Stimulated activated CD4-positive, alpha-beta T cell treated with anti-CD3 and anti-CD28 coated beads, Interleukin-4, amount 100 ng/mL, for 1 hour (primary cell): ENCODE measurements at regions not wholly inside any gene's neighbourhood (a gene's known extent, or its start where the extent isn't known, plus 50 kb on each side); places are given as distances from the start of the nearest gene placed in this dataset.
"Not testable (repeated sequence)": the region's sequence is repeated elsewhere in the genome, so short reads cannot be mapped to it uniquely, and the experiment has no call there.

Experiments used
- DNase-seq: peaks from one replicate; pipeline ENCODE4 v3.0.0-alpha.2; 2020

DNA sequence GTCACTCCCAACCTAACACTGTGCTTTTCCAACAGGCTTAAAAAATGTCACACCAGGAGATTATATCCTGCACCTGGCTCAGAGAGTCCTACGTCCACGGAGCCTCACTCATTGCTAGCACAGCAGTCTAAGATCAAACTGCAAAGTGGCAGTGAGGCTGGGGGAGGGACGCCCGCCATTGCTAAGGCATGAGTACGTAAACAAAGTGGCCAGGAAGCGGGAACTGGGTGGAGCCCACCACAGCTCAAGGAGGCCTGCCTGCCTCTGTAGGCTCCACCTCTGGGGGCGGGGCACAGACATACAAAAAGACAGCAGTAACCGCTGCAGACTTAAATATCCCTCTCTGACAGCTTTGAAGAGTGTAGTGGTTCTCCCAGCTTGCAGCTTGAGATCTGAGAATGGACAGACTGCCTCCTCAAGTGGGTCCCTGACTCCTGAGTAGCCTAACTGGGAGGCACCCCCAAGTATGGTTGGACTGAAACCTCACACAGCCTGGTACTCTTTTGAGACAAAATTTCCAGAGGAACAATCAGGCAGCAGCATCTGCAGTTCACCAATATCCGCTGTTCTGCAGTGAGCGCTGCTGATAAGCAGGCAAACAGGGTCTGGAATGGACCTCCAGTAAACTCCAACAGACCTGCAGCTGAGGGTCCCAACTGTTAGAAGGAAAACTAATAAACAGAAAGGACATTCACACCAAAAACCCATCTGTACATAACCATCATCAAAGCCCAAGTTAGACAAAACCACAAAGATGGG is 2986.4 kb upstream of the OR11H1 start:
- not testable (repeated sequence) for DNase-seq

DNA sequence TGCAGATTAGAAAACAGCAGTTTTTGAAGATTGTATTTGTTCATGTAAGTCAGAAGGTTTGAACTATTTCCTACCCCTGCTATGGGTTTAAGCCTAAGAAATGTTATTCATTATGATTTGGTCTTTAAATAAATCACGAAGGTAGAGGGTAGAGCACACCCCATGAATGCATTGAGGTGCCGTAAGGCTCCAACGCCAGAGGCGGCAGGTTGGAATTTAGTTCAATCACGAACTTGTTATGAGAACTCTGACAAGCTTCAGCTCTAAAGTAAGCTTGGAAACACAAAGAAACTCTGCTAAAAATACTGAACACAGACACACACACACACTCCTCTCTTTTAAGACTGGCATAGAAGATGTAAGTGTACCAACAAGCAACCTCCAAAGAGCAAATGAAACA is 2974.6 kb upstream of the OR11H1 start:
- not testable (repeated sequence) for DNase-seq

DNA sequence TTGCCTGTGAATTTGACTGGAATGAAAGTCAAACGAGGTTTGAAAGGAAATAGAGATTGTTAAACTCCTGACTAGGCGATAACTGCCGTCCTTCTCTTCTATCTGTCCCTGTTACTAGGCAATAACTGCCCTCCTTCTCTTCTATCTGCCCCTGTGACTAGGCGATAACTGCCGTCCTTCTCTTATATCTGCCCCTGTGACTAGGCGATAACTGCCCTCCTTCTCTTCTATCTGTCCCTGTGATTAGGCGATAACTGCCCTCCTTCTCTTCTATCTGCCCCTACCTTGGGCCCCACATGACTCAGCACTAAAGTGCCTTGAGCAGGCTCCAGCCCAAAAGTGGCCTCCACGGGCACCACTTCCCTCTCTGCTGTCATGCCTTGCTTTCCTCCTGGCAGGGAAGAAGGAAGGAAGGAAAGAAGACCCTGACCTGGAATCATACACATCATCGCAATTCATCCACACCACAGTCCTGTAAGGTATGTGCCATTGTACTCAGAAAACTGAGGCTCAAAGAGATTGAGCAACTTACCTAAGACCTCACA is 2973.3 kb upstream of the OR11H1 start:
- not testable (repeated sequence) for DNase-seq

DNA sequence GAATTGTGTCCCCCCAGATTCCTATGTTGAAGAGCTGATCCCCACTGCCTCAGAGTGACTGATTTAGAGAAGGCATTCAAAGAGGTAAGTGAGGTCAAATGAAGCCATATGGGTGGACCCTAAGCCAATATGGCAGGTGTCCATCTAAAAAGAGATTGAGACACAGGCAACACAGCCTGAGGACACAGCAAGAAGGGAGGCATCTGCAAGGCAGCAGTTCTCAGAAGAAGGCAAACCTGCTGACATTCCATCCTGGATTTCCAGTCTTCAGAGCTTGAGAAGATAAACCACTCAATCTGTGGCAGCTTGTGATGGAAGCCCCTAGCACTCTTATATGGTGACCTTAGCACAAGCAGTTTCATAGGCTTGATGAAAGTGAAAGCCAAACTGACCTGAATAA is 2956.5 kb upstream of the OR11H1 start:
- DNase-seq, result not testable (repeated sequence)

DNA sequence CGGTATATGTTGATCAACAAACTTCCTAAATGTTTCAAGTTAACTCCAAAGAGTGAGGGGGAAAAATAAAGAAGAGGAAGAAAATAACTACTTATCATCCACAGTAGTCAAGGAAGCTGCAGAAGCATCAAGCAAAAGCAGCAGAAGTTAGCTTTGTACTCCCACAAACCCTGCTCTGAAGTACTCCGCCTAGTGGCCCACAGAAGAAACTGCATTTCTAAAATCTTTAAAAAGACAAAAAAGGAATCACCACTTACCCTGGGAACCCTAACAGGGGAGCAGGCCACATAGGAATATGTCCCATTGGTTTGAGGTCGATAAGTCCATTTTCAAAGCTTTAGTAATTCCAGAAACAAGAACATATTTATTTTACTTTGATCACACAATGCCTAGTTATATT is 2948.3 kb upstream of the OR11H1 start:
- DNase-seq, result not testable (repeated sequence)

DNA sequence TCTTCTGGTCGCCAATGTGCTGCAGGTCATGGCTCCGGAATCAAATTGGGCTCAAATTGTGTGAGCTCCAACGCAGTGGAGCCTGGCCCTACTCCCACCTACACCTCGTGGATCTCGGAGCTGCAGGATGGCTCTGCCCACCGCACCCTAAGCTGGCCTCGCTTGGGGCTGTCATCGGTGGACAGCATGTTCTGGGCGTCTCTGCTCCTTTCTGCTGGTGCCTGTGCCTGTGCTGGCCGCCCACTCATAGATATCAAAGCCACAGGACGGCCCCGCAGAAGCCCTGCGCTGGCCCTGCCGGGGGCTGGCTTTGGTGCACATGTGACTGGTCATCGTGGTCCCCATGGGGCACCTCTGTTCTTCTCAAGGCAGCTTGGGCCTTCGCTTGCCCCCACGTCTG is 2943.5 kb upstream of the OR11H1 start:
- not testable (repeated sequence) for DNase-seq

DNA sequence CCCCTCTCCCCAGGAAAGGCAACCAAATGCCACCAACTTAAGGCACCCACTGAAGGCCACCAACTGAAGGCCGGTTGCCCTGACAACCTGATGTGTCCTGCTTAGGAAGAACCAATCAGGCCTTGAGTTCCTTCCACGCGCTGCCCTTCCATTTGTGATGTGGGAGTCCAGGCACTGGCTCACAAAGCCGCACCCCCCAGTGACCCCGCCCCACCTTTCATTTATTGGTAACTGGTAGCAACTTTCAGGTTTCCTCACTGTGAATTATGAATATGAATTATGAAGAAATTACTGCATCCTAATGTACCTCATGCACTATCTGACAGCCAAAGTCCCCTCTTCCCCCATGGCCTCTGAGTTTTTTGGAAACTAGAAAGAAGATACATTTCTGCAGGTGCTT is 2943.1 kb upstream of the OR11H1 start:
- not testable (repeated sequence) for DNase-seq

DNA sequence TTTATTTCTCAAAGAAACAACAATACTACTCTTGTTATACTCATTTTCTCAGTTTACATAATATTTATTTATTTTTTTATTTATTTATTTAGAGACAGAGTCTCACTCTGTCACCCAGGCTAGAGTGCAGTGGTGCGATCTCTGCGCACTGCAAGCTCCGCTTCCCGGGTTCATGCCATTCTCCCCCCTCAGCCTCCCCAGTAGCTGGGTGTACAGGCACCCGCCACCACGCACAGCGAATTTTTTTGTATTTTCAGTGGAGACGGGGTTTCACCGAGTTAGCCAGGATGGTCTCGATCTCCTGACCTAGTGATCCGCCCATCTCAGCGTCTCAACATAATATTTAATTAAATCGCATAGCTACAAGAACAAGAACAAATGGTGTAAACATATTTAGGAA is 2932.3 kb upstream of the OR11H1 start:
- not testable (repeated sequence) for DNase-seq

DNA sequence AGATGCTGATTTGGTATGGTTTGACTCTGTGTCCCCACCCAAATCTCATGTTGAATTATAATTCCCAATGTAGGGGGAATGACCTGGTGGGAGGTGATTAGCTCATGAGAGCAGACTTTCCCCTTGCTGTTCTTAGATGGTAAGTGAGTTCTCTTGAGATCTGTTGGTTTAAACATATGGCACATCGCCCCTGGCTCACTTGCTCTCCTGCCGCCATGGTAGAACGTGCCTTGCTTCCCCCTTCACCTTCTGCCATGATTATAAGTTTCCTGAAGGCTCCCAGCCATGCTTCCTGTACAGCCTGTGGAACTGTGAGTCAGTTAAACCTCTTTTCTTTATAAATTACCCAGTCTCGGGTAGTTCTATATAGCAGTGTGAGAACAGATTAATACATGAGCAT is 2930.2 kb upstream of the OR11H1 start:
- DNase-seq, result not testable (repeated sequence)

DNA sequence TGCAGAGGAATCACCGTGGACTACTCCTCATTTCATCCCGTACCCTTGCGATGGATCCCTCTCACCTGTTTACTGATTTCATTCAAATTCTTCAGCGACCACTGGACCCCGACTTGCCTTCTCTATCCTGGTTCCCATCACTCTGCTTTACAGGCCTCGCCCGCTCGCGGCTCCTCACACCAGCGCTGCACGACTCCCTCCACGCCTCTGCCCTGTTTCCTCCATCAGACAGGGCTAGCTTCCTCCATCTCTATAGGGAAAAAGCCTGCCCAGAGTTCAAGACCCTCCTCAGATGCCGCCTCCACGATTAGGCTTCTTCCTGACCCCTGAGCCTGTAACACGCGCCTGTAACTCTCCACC is 2926.5 kb upstream of the OR11H1 start:
- not testable (repeated sequence) for DNase-seq

DNA sequence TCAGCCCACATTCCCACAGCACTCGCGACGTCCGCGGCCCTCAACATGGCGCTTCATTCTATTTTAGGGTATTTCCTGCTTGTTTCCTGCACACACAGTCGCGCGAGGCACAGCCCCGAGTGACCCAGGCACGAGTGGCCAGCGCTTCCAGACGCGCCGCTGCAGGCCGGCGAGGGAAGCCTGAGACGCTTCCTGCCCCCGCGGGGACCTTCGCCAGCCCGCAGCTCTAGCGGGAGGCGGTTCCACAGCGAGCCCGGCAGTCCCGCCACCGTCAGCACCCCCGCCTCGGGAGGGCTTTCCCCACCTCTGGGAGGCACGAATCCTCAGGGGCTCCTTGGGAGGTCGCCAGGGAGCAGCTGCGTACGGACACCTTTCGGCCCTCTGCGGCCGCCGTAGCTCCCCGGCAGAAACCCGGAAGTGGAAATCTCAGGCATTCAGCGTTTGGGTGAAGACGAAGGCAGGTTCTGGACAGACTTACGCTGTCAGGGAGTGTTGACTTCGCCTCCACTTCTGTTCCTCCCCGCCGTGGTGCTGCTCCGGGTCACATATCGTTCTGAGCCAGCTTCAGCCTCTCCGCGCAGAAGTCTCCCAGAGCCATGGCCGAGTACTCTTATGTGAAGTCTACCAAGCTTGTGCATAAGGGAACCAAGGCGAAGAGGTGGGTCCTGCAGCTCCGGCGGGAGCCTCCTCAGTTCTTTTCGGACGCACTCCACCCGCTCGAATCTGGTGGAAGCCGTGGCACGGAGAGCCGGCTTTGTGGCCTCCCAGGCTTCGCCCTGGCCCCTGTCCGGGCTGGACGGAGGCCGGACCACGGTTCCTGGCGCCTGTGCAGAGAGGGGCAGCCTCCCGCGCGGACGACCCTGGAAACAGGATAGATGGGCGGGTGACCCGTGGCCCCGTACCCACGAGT is 2925.9 kb upstream of the OR11H1 start:
- peak; percentile 6 for DNase-seq

DNA sequence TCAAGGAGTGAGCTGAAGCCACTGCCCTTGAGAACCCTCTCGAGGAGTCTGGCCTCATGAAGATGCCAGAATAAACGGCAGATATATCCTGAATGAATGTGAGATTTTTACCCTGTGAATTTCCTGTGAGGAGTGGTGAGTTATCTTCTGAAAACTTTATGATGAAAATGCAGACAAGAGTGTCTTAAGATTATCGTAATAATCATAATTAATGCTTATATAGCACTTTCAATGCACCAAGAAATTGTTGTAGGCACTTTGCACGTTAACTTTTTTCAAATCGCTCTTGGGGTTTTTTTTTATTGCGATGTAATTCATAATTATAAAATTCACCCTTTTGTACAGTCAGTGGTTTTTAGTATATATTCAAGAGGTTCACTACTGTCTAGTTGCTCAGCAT is 2924.6 kb upstream of the OR11H1 start:
- DNase-seq, result not testable (repeated sequence)

DNA sequence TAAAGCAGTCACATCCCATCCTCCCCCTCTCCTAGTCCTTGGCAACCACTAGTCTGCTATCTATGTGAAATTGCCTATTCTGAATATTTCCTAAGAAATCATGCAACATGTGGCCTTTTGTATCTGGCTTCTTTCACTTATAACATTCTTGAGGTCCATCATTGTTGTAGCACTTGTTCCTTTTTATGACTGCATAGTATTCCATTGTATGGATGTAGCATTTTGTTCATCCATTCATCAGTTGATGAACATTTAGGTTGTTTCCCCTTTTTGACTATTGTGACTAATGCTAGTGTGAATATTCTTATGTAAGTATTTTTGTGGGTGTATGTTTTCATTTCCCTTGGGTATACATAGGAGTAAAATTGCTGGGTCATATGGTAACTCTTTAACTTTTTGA is 2924.2 kb upstream of the OR11H1 start:
- DNase-seq, result not testable (repeated sequence)

DNA sequence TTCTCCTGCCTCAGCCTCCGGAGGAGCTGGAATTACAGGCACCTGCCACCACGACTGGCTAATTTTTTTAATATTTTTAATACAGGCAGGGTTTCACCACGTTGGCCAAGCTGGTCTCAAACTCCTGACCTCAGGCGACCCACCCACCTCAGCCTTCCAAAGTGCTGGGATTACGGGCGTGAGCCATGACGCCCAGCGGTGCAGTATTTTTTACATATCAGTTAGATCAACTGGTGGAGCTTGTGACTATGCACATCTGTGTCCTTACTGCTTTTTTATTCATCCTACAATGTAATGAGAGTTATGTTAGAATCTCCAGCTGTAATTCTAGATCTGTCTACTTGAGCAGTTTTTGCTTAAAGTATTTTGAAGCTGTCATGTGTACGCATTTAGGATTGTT is 2919.5 kb upstream of the OR11H1 start:
- DNase-seq, result not testable (repeated sequence)

DNA sequence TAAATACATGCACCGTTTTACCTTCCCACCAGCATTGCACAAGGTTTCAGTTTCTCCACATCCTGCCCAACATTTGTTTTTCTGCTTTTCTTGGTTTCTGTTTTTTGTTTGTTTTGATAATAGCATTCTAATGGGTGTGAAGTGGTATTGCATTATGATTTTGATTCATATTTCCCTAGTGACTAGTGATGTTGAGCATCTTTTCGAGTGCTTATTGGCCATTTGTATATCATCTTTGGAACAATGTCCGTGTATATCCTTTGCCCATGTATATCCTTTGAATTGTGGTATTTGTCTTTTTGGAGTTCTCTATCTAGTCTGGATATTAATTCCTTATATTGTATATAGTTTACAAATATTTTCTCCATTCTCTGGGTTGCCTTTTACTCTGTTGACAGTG is 2914.8 kb upstream of the OR11H1 start:
- no peak for DNase-seq

DNA sequence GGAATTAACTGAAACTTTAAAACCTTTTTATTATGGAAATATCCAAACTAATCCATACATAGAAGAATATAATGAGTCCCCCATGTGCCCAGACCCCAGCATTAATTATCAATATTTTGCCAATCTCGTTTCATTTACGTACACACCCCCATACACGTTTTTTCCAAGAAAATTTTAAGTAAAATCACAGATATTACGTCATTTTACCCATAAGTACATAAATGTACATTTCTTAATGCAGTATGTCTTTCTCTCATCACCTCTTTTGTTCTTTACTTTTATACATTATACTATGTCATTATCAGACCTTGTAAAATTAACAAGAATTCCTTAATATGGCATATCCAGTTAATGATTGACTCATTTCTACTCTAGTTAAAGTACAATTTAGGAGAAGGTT is 2914.1 kb upstream of the OR11H1 start:
- DNase-seq, result not testable (repeated sequence)

DNA sequence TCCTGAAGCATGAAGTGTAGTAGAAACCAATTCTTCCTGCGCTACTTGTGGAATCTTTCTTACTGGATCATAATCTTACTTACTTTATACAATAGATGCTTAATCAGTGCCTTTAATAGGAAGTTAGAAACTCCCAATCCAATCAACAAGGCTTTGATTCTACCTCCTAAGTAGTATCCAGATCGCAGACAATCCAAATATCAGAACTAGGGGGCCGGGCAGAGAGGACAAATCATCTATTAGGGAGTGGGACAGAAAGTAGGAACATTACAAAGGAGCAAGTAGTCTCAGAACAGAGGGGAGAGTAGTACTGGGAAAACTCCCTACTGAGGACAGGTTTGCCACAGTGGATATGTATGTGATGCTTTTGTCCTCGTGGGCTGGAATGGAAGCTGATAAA is 2901.1 kb upstream of the OR11H1 start:
- not testable (repeated sequence) for DNase-seq

DNA sequence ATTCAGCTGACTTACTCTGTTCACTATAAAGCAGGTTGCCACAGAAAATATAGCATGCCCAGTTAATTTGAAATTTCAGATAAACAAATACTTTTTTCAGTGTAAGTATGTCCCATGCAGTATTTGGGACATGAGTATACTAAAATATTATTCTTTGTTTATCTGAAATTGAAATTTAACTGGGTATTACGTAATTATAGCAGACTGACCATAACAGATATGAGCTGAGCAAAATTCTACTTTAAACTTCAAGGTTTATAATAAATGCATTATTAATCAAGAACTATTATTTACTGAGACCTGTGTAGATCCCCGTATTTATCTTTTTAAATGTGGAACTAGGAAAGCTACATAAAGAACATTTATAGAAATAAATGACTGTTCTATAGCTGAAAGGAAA is 2898.2 kb upstream of the OR11H1 start:
- not testable (repeated sequence) for DNase-seq

DNA sequence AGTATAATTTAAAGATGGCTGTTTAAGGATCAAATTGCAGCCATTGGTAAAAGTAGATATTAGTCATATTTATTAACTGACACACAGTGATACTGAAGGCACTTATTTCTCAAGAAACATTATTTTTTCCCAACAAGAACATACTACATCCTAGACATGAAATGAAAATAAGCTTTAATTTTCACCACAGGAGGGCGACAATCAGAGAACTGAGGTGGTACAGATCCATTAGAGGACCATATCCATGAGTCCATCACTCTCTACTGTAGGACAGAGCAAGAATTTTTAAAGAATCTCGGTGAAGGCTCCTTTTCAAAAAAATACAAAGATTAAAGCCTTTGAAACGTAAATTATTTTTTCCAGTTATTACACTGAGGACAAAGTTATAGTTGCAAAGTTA is 2897.0 kb upstream of the OR11H1 start:
- not testable (repeated sequence) for DNase-seq

DNA sequence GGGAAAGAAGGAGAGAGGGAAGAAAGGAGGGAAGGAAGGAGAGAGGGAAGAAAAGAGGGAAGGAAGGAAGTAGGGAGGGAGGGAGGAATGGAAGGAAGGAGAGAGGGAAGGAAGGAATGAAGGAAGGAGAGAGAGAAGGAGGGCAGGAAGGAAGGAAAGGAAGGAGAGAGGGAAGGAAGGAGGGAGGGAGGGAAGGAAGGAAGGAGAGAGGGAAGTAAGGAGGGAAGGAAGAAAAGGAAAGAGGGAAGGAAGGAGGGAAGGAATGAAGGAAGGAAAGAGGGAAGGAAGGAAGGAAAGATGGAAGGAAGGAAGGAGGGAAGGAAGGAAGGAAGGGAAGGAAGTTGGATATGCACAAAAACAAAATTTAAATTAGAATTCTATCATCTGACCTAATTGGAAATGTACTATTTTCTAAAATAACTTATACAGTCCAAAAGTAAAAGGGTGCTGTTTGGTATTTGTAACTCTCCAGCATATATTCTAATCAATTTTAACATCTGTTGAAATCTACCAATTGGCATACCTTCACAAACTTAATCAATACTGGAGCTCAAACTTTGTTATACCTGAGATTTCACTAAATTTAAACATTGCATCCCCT is 2890.3 kb upstream of the OR11H1 start:
- not testable (repeated sequence) for DNase-seq

DNA sequence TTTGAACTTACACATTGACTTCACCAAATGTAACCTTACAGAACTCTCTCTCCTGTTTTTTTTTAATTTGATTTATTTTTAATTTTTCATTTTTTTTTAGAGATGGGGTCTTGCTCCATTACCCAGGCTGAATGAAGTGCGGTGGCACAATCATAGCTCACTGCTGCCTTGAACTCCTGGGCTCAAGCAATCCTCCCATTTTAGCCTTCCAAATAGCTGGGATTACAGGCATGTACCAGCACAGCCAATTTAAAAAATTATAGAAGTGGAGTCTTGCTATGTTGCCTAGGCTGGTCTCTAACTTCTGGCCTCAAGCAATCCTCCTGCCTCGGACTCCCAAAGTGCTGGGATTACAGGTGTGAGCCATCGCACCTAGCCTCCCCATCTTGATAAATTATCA is 2889.7 kb upstream of the OR11H1 start:
- DNase-seq, result not testable (repeated sequence)
